NCI-H2196 (cell line): ENCODE measurements at regions not wholly inside any gene's neighbourhood (a gene's known extent, or its start where the extent isn't known, plus 50 kb on each side); places are given as distances from the start of the nearest gene placed in this dataset.

ENCODE experiments used
- DNase-seq: peaks from one replicate; lab custom pipeline; 2025; ENCODE audit not compliant: unreplicated experiment; lab: John Stamatoyannopoulos, UW

DNA sequence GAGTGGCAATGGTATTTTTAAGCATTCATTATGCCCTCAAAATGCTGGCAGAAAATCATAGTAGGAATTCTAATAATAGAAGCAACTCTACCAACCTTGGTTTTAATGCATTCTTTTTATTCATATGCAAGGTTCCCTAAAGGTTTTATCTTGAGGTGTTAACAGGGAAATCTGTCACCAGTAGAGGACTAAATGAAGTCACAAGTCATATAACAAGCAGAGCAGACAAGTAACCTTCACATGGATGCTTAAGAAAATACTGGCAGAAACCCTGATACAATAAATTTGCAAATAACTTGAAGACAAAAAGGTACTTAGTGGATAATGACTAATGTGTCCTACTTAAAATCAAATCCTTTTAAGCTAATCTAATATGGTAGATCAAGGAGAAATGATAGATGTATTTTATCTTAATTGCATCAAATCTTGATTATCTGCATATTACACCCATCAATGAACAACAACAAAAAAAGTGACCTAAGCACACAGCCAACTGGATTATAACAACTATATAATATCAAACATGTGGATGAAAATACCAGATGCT, 73.3 kb downstream of the RFC3 start:
- no peak for DNase-seq

DNA sequence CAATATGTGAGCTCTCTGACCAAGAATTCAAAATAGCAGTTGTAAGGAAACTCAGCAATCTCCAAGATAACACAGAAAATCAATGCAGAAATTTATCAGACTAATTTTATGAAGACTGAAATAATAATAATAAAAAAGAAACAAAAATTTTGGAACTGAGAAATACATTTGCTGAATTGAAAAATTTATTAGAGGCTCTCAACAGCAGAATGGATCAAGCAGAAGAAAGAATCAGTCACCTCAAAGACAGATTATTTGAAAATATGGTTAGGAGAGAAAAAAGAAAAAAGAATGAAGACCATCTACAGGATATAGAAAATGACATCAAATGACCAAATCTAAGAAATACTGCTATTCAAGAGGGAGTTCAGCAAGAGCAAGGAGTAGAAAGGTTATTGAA, 75.6 kb downstream of the RFC3 start:
- no peak for DNase-seq

- no peak for DNase-seq
Observed at GRCh38 chr13:33904431-33904830, 86.5 kb downstream of the RFC3 start.

DNA sequence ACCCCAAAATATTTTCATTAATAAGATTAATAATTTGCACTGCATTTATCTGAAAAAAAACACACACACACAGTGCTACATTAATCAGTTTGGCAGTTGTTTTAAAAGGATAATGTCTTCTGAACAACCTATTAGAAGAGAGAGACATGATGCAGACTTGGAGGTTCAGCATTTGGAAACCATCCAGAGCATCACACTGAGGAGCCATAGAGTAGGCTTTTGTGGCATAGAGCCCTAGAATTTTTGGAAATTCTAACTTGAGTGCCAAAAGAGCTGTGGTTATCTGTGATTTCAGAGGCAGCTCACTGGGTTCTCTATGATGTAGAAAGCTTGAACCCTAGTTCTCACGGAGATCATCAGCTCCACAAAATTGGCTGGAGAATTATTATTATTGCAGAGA, 90.2 kb downstream of the RFC3 start:
- DNase-seq = no peak

GRCh38 chr13:33910255-33910654, 92.3 kb downstream of the RFC3 start:
- no peak for DNase-seq

DNA sequence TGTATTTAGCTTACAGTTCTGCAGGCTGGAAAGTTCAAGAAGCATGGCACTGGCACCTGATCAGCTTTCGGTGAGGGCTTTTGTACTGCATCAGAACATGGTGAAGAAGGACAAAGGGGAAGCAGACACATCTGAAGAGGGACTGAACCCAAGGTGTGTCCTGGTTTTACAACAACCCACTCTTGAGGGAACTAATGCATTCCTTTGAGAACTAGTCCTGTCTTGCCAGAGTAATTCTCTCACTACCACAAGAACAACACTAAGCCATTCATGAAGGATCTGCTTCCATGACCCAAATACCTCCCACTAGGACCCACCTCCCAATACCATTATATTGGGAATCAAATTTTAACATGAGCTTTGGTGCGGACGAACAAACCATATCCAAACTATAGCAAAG, 93.6 kb downstream of the RFC3 start:
- no peak for DNase-seq

GRCh38 chr13:33913829-33914228, 95.9 kb downstream of the RFC3 start:
- DNase-seq = no peak

GRCh38 chr13:33917190-33917589, 99.2 kb downstream of the RFC3 start:
- DNase-seq = no peak

GRCh38 chr13:33918199-33918932, 100.4 kb downstream of the RFC3 start:
- no peak for DNase-seq

GRCh38 chr13:33919120-33919519, 101.2 kb downstream of the RFC3 start:
- DNase-seq = no peak

DNA sequence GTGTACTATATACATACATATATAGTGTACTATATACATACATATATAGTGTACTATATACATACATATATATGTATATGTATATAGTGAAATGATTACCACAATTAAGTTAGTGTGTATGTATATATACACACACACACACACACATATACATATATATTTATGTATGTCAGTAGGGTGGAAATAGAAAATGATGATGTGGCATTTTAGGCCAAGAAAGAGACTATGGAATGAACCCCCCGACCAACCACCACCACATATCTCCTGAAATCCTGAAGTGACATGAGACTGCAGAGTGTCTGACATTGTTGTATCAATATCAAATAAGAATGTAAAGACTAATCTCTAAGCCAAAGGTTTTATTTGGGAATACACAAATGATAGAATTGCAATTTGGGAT, 107.6 kb downstream of the RFC3 start:
- no peak for DNase-seq

- DNase-seq = no peak
Observed at GRCh38 chr13:33927315-33927714, 109.4 kb downstream of the RFC3 start.

GRCh38 chr13:33931397-33932311, 113.7 kb downstream of the RFC3 start:
- no peak for DNase-seq

DNA sequence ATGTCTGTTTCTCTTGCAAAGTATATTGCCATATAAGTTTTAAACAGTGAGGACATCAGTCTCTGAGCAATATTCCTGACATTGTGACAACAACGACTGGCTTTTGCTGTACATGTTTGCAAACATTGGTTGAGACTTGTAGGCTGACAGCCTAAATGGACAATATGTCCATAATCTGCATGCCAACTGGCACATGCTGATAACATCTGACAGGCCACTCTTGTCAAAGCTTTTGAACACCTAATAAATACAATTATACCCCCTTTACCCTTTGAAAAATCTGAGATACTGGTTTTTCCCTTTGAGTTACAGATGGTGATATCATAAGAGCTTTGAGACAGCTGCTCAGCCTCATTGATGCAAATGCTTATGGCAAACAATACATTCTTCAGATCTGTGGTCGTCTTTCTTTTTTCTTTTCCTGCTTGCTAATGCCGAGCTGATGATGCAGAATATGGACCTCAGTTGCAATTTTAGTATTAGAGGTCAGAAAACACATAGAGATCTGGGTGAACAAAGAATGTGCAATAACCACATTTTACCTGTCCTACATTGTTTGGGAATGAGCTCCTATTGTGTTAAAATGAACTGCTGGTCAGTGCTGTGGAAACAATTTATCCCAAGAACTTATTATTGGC, 114.9 kb downstream of the RFC3 start:
- no peak for DNase-seq

GRCh38 chr13:33933810-33934209, 115.9 kb downstream of the RFC3 start:
- no peak for DNase-seq

DNA sequence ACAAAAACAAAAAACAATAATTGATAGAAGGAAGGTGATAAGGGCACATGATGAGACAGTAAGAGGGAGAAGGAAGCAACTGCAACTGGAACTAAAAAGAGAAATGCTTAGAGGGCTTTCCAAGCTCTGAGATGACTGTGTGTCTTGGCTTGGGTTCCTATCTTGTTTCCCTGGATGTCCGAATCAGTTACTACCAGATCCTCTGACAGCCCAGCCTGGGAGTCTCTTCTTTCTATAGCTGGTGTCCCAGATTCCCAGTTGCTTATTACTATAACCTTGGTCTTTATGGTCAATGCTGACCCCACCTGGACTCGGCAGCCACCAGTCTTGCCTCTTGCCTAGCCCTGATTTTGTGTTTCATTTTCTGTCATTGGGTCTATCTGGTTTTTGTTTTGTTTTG, 116.4 kb downstream of the RFC3 start:
- DNase-seq = no peak

DNA sequence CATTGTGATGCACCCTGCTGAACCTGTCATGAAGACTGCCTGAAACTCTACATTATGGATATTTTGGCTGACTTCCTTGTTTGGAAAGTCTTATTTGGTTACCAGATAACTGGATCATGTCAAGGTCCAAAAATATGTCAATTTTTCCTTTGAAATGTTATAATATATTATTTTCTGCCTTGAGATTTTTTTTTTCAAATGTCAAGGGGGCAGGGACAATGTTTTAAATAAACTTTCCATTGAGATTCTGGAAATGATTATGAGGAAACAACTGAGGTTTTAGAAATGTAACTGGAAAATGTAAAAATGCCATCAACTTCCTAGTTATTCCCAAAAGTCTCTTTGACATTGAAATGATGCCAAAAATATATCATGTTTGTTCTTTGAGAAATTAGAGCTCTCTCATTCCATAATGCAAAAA, 117.0 kb downstream of the RFC3 start:
- no peak for DNase-seq

DNA sequence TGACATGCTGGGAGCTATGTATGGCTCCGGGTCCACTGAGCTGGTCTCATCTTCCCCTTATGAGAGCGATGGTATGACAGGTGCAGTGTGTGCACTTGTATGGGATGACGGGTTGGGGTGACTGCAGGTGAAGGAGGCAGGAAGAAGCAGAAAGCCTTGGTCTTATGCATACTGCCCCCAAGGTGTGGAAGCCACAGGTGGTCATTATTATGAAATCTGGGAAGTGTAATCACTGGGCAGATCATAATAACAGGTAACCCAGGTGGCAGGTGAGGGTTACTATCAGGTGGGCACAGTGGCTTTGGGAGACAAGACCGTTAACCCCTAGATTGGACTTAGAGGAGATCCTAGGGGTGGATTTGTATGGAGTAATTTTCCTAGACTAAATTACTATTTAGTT, 118.0 kb downstream of the RFC3 start:
- no peak for DNase-seq

- no peak for DNase-seq
Observed at GRCh38 chr13:33937373-33938098, 119.6 kb downstream of the RFC3 start.

- no peak for DNase-seq
Observed at GRCh38 chr13:33940256-33940655, 122.3 kb downstream of the RFC3 start.

- DNase-seq = no peak
Observed at GRCh38 chr13:33940898-33941297, 122.9 kb downstream of the RFC3 start.
